ENCODE measurements at regions not wholly inside any gene's neighbourhood (a gene's known extent, or its start where the extent isn't known, plus 50 kb on each side); places are given as distances from the start of the nearest gene placed in this dataset.

- TF ChIP-seq CTCF (IDR thresholded peaks at IDR 0.05; ENCODE audit: insufficient read depth, low read length) (no peak), GABPA (IDR thresholded peaks at IDR 0.05; ENCODE audit: low read depth) (no peak)
Measured at GRCh38 chr1:201685485-201685884, 143.5 kb upstream of the IPO9 start.

Measured in HL-60 (cell line).